ENCODE measurements at regions not wholly inside any gene's neighbourhood (a gene's known extent, or its start where the extent isn't known, plus 50 kb on each side); places are given as distances from the start of the nearest gene placed in this dataset.
A peak's percentile ranks its signal among the peaks of the same experiment; 100 is the strongest.

DNA sequence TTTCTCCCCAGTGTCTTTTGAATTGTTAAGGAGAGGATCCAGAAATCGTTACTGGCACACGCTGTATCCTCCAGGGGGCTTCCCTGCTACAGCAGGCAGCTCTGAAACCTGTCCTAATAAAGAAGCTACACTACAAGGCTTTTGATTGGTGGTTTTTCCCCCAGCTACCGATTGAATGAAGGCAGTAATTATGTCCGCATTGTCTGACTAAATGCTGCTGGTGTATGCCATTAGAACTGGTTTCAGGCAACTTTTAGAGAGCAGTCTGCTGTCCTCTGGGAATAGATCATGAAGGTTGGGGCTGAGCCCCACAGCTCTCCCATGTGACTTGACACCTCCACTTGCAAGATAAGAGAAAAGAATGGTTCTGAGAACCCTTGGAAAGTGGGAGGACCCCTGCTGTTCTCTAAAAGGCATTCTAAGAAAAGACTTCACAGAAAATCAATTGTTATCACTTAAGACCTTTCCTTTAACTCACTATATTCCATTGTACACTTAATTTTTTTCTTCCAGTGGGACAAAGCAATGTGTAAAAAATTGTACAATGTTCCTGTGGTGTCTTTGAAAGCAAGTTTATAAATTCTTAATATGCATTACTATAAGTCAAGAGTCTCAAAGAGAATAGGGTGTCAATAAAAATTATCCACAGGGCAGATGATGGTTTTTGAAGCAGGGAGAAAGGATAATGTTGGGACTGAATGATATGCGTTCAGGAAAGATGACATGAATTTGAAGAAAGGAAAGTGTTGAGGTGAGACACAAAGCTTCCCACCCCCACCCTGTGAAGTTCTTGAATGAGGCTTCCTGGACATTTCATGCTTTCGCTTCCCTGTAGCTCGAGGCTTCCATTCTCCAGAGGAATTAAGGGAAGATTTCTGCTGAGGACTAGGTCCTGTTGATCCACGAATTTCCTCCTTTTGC is 53.0 kb upstream of the DAZL start:
- DNase-seq = no peak

DNA sequence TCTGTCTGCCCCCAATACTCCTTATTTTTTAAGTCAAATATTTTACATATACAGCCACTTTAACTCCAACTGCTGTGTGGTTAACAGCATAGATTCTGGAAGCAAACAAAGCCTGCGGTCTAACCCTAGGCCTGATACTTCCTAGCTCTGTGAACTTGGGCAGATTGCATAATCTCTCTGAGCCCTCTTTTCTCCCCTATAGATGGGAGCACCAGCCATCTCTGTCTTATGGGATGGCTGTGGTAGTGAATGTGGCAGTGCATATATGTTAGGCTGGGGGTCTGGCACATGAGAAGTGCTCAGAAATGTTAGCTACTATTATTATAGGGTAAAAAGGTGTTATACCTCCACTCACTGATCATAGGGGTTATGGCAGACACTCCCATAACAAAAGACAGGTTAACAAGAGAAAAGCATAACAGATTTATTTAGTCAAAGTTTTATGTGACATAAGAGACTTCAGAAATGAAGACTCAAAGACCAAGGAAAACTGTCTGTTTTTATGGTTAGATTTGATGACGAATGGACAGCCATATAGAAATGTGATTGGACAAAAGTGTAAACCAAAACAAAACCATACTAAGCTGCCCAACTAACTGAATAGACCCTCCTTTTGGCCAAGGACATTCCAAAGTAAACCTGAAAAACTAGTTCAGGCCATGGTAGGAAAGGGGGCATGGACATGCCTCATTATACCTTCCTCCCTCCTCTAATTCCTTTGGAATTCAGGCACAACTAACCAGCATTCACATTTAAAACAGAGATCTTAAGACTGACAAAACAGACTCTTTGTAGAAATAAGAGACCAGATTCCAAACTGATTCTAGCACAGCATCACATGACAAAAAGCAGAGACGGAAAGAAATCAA is 53.9 kb upstream of the DAZL start:
- peak in 1 of 4 experiments; percentile 9 for DNase-seq

DNA sequence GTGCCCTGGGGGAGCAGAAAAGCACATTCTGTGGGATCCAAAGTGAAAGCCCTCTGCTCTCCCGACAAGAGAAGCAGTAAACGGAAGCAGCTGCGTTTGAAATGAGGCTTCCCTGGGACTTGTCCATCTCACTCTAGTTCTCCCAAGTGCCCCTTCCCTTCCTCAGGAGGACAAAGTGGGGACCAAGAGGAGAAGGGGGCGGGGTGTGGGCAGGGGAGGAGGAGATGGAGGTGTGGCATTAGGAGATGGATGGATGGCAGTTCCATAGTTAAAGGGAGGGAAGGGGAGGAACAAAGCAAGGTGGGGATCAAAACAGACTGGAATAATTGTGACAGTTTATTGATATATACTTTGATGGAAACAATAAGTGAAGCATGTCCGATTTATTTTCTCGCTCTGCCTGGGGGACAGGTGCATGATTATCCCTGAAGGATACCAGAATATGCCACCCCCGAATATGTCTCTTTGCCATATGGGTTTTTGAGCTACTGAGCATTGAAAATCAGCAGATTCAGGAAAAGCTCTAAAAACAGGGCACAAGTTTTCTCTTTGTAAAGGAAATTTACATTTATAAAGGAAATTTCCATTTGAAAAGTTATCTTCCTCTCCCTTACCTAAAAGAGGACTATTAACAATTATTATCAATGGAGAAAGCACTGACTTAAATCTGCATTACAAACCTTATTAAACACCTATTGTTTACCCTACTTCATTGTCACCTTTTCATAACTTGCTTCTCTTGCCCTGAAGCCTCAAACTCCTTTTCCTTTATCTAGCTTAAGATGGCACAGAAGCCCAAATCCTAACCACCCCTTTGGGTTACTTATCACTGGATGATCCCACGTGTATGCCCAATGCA is 58.9 kb upstream of the DAZL start:
- DNase-seq = no peak

DNA sequence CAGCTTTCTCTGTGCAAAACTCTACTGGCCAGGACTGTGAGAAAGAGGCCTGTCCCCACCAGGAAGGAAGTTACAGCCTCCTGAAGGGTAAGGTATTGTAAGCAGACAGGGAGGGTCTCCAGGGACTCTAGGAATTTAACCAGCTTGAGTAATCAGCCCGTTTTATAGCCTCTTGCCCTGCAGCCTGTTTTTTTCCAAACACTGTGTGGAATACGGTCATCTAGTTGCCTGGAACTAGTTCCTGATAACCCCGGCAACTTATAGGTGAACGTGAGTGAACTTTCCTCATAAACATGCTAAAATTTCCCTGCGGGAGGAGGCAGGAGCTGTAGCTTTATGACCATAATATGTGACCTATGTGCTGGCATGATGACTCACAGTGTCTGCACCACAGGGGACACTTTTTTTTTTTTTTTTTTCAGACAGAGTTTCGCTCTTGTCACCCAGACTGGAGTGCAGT is 60.1 kb upstream of the DAZL start:
- DNase-seq = no peak

DNA sequence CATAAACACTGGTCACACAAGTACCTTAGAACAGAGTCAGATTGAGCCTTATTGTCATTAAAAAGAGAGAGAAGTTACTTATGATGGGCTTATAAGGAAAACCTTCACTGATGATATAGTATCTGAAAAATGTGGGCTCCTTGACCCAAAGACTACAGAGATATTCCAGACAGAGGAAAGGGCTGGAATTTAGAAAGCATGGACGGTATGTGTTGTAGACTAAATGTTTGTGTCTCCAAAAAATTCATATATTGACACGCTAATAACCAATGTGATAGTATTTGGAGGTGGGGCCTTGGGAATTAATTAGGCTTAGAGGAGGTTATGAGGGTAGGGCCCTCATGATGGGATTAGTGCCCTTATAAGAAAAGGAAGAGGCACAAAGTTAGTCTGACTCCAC is 61.0 kb upstream of the DAZL start:
- DNase-seq = no peak

DNA sequence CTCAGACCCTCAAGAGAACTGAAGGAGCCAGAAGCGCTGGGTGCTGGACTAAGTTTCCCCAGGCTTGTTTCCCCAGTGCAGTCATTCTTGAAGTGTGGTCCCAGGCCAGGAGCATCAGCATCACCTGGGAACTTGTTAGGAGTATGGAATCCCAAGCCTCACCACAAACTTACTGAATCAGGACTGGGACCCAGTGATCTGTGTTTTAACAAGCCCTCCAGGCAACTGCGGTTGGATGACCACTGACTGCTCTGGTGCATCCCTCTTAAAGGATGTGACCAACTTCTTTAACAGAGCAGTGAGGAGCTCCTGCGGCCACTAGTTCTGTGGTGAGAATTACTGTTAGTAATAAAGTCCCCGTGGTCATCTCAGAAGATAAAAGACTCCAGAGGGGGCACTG is 62.4 kb upstream of the DAZL start:
- DNase-seq = no peak

DNA sequence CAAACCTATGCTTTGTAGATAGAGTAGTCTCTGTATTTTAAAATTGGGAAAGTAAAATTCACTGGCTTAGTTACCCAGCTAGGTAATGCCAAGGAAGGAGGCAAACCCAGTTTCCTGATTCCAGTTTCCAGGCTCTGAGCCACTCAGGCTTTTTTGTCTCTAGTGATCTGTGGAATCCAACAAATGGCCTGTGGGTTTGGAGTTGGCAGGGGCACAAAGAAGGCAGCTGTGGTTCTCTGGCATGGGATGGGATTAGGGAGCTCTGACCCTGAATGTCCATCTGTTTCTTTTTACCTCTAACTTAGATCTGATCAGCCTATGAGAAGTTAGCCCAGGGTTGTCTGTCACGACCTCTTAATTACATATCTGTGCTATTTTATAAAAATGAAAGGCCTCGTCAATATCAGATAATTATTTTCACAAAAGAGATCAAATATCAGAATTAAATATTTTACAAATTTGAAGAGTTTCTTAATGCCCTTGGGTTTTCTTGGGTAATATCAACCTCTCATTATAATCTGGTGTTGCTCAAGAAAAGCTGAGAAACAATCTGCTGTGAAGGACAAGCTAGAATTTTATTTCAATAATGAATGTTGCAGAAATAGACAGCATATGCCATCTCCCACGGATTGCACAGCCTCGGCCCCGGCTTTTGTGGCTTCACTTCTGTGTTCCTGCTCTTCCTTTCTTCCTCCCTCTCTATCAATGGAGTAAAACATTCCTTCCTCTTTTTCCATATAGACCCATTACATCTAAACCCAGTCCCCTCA is 63.7 kb upstream of the DAZL start:
- peak in 2 of 4 experiments; percentile 3 to 11 for DNase-seq

DNA sequence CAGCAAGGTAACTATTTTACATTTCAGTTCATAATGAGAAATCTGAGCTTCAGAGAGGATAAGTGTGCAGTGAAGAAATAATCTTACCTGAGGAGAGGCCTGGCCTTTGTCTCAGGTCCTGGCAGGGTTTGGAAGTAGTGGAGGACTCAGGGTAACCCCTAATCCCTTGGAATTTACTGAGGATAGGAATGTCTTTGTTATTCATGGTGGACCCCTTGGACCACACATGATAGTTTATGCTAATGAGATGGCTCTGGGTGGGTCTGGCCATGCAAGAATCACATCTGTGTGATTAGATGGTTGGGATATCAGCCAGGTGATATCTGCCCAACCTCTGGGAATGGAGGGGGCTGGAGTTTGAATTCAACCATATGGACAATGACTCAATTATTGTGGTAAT is 65.0 kb upstream of the DAZL start:
- DNase-seq = no peak

DNA sequence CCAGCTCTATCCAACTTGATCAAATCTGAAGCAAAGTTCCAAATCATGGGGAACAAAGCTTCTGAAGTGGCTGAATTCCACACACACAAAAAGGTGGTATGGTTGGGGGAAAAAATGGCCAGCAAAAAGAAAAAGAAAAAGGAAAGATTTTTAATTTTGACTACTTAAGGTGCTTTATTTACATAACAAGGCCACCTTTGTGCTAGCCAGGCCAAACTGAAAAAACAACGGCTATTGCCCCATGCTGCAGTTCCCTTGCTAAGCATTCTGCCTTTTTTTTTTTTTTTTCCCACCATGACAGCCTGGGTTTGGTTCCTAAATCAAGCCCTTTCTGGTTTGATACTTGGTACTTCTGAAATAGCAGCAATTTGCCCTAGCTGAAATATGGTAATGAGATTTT is 66.5 kb upstream of the DAZL start:
- no peak for DNase-seq

DNA sequence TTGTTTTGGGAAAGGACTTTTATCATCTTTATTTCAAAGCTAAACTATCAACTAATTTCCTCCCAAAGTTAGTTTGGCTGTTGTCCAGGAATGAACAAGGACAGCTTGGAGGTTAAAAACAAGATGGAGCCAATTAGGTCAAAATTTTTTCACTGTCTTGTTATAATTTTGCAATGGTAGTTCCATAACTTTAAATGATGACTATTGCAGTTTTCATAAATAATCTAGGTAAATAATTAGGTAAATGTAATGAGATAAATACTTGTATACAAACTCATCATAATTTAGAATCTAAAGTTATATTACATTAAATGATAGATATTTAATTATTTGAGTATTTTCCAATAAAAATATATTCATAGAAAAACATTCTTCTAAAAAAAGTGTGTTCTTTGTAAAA is 68.3 kb upstream of the DAZL start:
- no peak for DNase-seq

DNA sequence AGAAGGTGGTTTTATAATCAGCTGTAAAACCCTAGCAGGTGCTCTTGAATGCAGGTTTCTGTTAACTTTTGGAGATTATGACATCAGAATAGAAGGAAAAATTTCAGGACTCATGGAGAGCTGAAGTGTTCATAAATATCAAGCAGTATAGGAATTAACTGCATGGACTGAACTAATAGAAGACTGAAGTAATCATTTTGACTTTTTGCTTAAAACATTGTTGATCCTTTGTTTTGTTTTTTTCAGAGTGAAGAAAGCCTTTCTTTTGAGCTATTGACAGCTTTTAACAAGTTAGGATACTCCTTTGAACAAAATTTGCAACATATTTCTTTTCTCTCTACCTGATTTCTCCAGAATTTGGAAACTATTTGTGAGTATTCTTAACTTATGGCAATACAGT is 70.6 kb upstream of the DAZL start:
- DNase-seq = no peak

DNA sequence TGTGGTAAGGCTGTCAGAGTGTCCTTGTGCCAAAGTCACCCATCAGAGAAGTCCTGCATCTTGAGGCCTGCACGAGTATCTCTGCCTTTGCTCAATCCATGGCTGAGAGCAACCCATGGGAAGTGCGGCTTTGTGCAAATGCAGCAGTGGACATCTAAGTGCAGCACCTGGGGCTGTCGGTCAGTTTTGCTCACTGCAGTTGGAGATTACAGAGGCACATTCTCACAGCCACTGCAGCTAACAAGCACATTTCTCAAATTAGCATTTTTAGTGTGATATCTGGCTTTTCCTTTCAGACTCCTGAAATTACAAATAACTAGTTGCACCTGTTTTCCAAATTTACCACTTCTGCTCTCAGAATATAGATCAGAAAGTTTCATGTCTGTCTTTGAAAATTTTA is 81.5 kb upstream of the DAZL start:
- DNase-seq = no peak

DNA sequence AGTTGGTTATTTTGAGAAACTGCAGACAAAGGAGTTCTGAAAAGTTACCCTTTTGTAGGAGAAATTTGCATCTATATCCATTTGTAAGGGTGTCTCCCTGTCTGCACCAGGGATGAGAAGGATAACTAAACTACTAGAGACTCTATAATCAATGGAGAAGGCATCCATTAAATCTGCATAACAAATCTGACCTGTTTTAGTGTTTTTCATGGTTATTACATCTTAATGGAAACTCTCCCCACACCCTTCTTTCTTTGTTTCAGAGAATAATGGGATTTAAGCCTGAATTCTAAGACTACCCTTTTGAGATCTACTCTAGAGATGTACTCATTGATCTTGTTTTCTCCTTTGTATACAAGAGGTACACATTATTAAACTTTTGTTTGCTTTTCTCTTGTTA is 82.0 kb upstream of the DAZL start:
- no peak for DNase-seq

DNA sequence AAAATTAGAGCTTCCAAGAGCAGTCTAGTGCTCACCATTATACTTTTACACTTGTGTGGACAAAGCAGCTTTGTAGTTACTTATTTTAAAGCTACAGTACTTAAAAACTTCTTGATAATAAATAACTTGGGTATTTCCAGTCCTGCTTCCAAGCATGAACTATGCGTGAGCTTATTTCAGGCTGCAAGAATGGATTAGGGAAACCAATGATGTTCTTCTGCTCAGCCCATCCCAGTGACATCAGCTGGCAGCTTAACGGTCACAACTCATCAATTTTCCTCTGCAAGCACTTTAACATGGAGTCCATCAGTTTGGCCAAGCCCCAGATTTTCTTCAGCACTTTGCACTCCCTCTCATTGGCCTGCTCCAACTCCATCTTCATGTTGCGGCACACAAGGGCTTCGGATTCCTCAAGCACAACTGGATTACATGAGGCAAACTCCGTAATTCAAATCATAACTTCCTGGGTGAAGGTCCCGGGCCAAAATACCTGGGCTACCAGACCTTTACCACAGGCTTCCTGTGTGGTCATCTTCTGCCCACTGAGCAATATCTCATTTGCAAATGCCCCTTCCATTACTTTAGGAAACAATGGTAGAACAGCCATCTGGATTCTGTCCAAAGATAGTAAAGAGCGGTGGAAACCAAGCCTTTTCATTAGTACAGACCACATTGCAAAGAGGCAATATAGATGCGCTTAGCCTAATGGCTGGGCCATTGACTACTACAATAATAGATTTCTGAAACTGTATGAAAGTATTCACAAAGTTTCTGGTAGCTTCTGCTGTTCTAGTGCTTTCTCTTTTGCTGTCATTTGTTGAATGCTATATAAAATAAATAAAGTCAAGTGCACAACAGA is 87.5 kb upstream of the DAZL start:
- DNase-seq = no peak

DNA sequence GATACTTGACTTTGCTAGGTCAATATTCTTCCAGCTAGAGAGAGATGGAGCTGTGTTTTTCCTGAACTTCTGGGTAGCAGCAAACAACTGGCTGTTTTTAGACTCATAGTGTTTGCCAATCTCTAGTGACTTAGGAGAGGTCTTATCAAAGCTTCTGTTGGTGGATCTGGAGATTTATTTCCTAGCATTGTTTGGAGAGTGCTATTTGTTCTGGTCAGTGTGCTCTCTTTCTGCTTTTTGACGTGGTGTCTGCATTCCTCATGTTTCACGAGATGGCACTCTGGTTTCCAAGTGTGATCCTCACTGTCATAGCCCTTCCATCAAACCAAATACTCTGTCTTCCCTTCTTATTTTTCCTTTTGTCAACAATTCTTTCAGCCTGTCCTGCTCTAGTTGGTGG is 88.6 kb upstream of the DAZL start:
- DNase-seq = no peak

DNA sequence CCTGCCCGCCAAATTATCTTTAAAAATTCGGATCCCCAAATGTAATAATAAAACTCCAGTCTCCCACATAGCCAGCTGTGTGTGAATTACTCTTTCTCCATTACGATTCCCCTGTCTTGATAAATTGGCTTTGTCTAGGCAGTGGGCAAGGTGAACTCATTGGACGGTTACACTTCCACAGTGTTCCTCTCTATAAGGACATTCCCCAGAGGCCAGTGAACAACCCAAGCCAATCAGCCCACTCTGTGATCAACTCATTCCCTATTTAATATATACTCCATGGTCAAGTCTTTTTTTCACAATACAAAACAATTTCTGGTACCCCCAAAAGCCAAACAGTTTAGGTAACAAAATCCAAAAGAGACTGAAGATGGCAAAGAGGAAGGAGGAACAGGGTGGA is 90.5 kb upstream of the DAZL start:
- peak in 1 of 4 experiments; percentile 6 for DNase-seq

DNA sequence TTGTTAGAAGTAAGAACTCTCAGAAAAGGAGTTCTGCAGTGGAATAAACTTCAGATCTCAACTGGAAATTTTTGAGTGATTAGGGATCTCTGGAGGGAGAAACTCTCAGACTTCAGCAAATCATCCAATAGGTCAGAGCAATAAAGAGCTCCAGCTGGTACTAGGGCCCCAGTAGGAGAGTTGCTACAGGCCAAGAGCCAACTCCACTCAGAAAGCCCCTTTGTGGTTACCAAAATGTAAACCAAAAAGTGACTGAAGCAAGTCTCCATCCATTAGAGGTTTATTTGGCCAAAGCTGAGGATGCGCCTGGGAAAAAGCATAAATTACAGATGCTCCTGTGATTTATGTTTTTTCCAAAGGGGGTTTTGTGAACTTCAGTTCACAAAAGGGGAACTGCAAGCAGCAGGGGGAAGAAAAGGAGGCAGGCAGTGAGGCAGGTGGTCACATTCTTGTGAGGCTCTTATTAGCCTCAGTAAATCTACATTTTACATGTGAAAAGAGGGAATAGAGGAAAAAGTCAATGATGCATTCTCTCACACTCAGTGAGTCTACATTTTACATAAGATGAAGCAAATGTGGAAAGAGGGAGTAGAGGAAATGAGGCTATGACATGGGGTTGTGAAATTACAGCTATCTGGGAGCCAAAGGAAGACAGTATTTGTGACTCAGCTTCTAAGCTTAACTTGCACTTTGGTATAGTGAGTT is 92.4 kb upstream of the DAZL start:
- peak; percentile 48 to 73 (median 56) for DNase-seq

DNA sequence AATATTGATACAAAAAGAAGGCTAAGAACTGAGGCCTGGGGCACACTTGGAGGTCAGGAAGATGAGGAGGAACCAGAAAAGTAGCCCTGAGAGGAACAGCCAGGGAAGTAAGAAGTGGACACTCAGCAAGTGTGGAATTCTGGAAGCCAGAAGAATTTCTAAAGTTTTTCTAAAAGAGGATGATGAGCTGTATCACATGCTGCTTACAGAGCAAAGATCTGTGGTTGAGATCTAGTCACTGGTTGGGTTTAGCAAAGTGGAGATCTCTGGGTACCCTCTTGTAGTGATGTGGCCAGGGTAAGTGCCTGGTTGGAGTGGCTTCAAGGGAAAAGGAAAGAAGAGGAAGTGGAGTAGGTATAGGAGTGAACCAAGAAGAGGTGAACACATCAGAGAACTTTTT is 95.4 kb upstream of the DAZL start:
- peak in 3 of 4 experiments; percentile 24 to 62 (median 54) for DNase-seq

DNA sequence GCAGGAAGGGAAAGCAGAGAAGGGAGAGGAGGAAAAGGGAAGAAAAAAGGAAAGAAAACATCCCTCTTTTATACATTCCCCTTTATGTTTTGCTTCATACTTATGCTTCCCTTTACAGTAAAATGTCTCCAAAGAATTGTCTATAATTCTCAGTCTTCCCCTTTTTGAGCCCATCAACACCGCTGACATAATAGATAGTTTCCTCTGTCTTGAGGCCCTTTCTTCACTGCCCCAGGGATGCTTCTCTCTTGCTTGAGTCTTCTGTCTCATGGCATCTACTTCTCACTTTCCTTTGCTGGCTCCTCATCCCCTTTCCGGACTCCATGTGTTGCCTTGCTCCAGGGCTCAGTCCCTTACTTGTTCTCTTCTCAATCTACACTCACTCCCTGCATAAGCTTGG is 99.7 kb upstream of the DAZL start:
- peak; percentile 52 to 81 (median 70) for DNase-seq

DNA sequence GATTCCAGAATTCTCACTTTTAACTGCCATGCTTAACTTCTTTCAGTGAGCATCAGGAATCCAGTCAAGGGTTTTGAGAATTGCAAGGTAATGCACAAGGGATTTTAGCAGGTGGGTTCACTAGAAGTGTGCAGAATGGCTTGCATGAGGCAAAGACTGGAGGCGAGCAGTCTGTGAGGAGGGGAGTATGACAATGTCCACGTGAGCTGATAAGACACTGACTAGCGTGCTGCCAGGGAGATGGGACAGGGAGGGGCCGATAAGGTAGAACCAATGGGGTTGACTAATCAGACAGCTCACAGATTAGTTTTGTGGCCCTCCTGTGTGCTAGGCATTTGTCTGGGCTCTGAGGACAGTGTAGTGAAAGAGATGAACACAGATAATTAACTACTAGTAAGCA is 102.0 kb upstream of the DAZL start:
- DNase-seq = no peak

Data from suppressor macrophage (primary cell).